GM18505 (cell line): ENCODE measurements at regions not wholly inside any gene's neighbourhood (a gene's known extent, or its start where the extent isn't known, plus 50 kb on each side); places are given as distances from the start of the nearest gene placed in this dataset.
"Not testable (repeated sequence)": the region's sequence is repeated elsewhere in the genome, so short reads cannot be mapped to it uniquely, and the experiment has no call there.

Source experiments
- ATAC-seq: cut with Tn5 transposase; IDR thresholded peaks from one replicate; pipeline ENCODE4 v1.9.1; 2021; ENCODE audit not compliant: unreplicated experiment
- POLR2A ChIP-seq: IDR thresholded peaks from 4 replicates; pipeline ENCODE4 v1.6.1; 2011; ENCODE audit warnings: borderline replicate concordance; ENCODE audit not compliant: insufficient read depth, insufficient read length; ENCODE audit errors: extremely low read depth

GRCh38 chr21:27321791-27322190 is 354.9 kb upstream of the ADAMTS5 start:
- no peak for ATAC-seq
- TF ChIP-seq POLR2A, result no peak

- ATAC-seq, result no peak
- TF ChIP-seq POLR2A, result no peak
Observed at GRCh38 chr21:27320868-27321267, 354.0 kb upstream of the ADAMTS5 start.

- not testable (repeated sequence) for ATAC-seq
Observed at GRCh38 chr21:27317601-27318000, 350.7 kb upstream of the ADAMTS5 start.

- no peak for TF ChIP-seq POLR2A
- no peak for ATAC-seq
Observed at GRCh38 chr21:27315373-27315772, 348.5 kb upstream of the ADAMTS5 start.

GRCh38 chr21:27314131-27314530 is 347.2 kb upstream of the ADAMTS5 start:
- no peak for TF ChIP-seq POLR2A
- no peak for ATAC-seq

GRCh38 chr21:27306791-27307775 is 340.2 kb upstream of the ADAMTS5 start:
- TF ChIP-seq POLR2A, result no peak
- no peak for ATAC-seq

GRCh38 chr21:27306206-27306605 is 339.3 kb upstream of the ADAMTS5 start:
- TF ChIP-seq POLR2A, result no peak
- no peak for ATAC-seq

GRCh38 chr21:27301220-27301619 is 334.3 kb upstream of the ADAMTS5 start:
- TF ChIP-seq POLR2A, result no peak
- ATAC-seq, result no peak

- ATAC-seq, result no peak
Observed at GRCh38 chr21:27300770-27301169, 333.9 kb upstream of the ADAMTS5 start.

GRCh38 chr21:27298465-27298864 is 331.6 kb upstream of the ADAMTS5 start:
- no peak for ATAC-seq
- no peak for TF ChIP-seq POLR2A

More at GRCh38 chr21:27300770-27301169, 333.9 kb upstream of the ADAMTS5 start:
- TF ChIP-seq POLR2A, result no peak

GRCh38 chr21:27293239-27293638 is 326.4 kb upstream of the ADAMTS5 start:
- no peak for TF ChIP-seq POLR2A
- ATAC-seq, result no peak

- no peak for ATAC-seq
Observed at GRCh38 chr21:27292783-27293182, 325.9 kb upstream of the ADAMTS5 start.

GRCh38 chr21:27292229-27292628 is 325.3 kb upstream of the ADAMTS5 start:
- no peak for ATAC-seq
- no peak for TF ChIP-seq POLR2A

More at GRCh38 chr21:27292783-27293182, 325.9 kb upstream of the ADAMTS5 start:
- TF ChIP-seq POLR2A, result no peak

- ATAC-seq, result no peak
- TF ChIP-seq POLR2A, result no peak
Observed at GRCh38 chr21:27291006-27291405, 324.1 kb upstream of the ADAMTS5 start.
